ENCODE measurements at regions not wholly inside any gene's neighbourhood (a gene's known extent, or its start where the extent isn't known, plus 50 kb on each side); places are given as distances from the start of the nearest gene placed in this dataset.

DNA sequence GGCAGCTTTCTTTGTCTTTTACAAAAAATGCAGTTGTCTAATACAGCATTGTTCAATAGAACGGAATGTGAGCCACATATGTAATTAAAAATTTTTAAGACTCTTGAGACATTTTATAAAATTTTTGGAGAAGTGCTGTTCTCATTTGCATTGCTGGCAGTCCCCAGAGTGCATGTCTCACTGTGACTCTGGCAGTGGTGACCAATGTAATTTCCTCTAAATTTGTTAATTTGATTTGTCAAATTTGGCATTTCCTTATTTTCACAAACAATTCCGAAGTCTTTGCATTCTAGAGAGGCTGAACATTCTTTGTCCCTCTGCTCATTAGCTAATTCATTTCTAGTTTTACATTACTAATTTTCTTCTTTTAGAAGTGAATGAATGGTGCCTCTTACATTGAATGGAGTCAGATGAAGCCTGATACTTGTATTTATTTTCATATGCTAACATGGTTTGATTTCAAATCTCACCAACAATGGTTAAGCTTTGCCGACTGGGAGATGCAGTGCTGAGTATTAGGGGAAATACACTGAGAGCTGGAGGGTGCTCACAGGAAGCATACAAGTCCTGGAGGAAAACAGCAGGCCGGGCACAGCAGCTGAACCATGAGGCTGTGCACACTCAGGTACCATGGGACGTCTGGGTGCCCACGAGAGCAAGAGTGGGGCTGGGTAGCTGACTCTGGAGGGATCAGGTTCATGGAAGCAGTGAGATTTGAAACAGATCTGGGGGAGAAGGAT is 68.5 kb upstream of the ARMC2 start:
- DNase-seq (ENCODE audit: low read depth, low spot score): no peak

DNA sequence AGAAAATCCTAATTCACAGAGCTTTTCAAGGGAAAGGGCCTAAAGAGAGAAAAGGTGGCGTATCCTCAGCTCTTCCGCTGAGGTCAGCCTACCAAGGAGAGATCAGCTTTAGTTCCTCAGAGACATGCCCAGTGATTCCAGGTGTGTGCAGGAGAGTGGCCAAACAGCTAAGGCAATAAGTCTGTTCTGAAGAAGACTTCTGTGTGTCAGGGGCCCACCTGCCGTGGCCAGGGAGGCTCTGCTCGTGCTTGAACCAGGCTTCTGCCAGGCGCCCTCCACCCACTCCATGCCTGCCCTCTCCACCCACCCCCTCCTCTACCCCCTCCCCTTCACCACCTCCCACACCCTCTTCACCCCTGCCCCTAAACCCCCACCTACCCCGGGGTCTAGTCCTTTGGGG is 67.4 kb upstream of the ARMC2 start:
- no CpG with 5 or more reads among the region's 6 CpGs for WGBS (ENCODE audit: insufficient coverage, insufficient read length)
- H3K9me3 ChIP-seq (ENCODE audit: control insufficient read depth, insufficient read depth, low read length): no peaks in the 10 kb centered on the region
- H3K27ac ChIP-seq (ENCODE audit: low read length): no peak overlapping the region
- peaks cover 5% of the 10 kb centered on the region; the same call in 1 of the 2 replicates for H3K4me1 ChIP-seq (ENCODE audit: control insufficient read depth, insufficient read depth, low read length)
- no peak for DNase-seq (ENCODE audit: low read depth, low spot score)
- no peaks in the 10 kb centered on the region for H3K36me3 ChIP-seq (ENCODE audit: control insufficient read depth, insufficient read depth, low read length)
- no peaks in the 10 kb centered on the region; the same call in 1 of the 2 replicates for H3K27me3 ChIP-seq (ENCODE audit: control insufficient read depth, insufficient read depth, low read length)
- H3K4me3 ChIP-seq (ENCODE audit: low read length): no peak overlapping the region

More for the DNA sequence above, 68.5 kb upstream of the ARMC2 start:
- H3K36me3 ChIP-seq (ENCODE audit: control insufficient read depth, insufficient read depth, low read length): no peaks in the 10 kb centered on the region
- H3K27ac ChIP-seq (ENCODE audit: low read length): no peak overlapping the region
- no CpG with 5 or more reads among the region's 6 CpGs for WGBS (ENCODE audit: insufficient coverage, insufficient read length)
- peaks cover 5% of the 10 kb centered on the region; the same call in 1 of the 2 replicates for H3K4me1 ChIP-seq (ENCODE audit: control insufficient read depth, insufficient read depth, low read length)
- H3K27me3 ChIP-seq (ENCODE audit: control insufficient read depth, insufficient read depth, low read length): no peaks in the 10 kb centered on the region
- no peak overlapping the region for H3K4me3 ChIP-seq (ENCODE audit: low read length)
- H3K9me3 ChIP-seq (ENCODE audit: control insufficient read depth, insufficient read depth, low read length): no peaks in the 10 kb centered on the region

DNA sequence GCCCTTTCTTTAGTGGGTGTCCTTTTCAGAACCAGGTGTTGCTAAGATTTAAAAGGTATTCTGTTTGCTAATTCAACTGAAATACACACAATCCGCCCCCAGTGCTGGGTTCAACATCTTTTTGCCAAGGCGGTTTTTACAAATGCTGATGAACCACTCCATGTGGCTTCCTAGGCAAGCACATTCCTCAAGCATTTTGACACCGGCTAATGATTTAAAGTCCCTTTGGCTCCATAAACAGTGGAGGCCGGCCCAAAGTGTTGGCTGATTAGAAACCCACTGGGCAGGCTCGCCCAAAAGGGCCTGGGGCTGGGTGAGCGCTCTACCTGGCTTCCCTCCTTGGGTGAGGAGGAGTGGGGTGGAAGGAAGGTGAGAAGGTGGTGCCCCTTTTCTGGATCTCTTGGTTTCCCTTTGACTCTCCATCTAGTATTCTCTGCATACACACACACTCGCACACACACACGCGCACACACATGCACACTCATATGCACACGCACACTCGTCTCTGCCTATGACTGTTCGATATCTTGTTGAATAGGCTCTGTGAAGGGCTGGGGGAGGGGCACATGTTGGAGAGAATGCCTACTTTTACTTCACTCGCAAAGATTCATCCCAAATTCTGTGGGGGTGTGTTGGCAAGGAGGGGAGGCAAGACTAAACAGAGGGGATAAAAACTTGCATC is 66.7 kb upstream of the ARMC2 start:
- no CpG with 5 or more reads among the region's 13 CpGs for WGBS (ENCODE audit: insufficient coverage, insufficient read length)
- Histone ChIP-seq H3K4me3 (ENCODE audit: low read length) (peak overlapping the region; percentile 1; the same call in 1 of the 2 replicates), H3K27ac (ENCODE audit: low read length) (no peak overlapping the region)

DNA sequence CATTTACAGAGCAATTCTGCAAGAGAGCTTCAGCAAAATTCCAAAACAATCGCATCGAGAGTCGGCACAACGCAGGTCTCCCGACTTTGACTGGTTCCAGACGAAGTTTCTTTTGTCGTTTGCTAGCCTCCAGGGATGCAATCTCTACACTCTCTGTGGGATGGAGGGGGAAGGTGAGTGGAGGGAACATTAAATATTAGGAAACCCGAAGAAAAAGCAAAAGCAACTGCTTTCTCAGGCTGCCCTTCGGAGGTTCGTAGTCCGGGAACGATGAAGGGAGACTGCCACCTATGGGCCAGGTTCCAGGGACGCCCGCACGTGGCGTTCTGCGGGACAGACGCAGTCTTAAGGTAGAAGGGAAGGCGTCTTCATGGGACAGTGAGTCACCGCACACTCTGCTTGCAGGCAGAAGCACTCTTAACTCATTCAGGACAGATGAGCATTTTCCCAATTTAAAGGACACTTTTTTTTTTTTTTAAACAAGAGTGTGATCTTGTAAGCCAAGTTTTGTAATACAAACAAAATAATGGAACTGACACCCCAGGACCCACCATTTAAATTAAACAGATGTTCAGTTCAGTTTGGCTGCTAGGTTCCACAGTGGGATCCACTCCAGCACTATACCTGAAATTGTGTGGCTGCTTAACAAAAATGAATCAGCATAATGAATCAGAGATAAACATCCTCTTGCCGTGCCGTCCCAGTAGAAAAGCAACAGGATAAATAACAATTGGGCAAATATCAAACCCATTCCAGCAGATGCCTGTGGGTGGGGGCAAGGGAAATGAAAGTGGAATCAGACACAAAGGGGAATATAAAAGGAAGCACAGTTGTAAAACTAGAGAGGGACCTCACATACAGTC is 65.8 kb upstream of the ARMC2 start:
- no CpG with 5 or more reads among the region's 22 CpGs for WGBS (ENCODE audit: insufficient coverage, insufficient read length)
- H3K36me3 ChIP-seq (ENCODE audit: control insufficient read depth, insufficient read depth, low read length): no peaks in the 10 kb centered on the region
- H3K4me1 ChIP-seq (ENCODE audit: control insufficient read depth, insufficient read depth, low read length): peaks cover 5% of the 10 kb centered on the region
- H3K4me3 ChIP-seq (ENCODE audit: low read length): peak overlapping the region; percentile 29; the same call in 1 of the 2 replicates
- peak; percentile 39 for DNase-seq (ENCODE audit: low read depth, low spot score)
- H3K9me3 ChIP-seq (ENCODE audit: control insufficient read depth, insufficient read depth, low read length): no peaks in the 10 kb centered on the region
- H3K27ac ChIP-seq (ENCODE audit: low read length): no peak overlapping the region
- no peaks in the 10 kb centered on the region; the same call in 1 of the 2 replicates for H3K27me3 ChIP-seq (ENCODE audit: control insufficient read depth, insufficient read depth, low read length)

More for the DNA sequence above, 66.7 kb upstream of the ARMC2 start:
- no peaks in the 10 kb centered on the region for H3K9me3 ChIP-seq (ENCODE audit: control insufficient read depth, insufficient read depth, low read length)
- no peaks in the 10 kb centered on the region; the same call in 1 of the 2 replicates for H3K27me3 ChIP-seq (ENCODE audit: control insufficient read depth, insufficient read depth, low read length)
- DNase-seq (ENCODE audit: low read depth, low spot score): peak; percentile 57
- H3K36me3 ChIP-seq (ENCODE audit: control insufficient read depth, insufficient read depth, low read length): no peaks in the 10 kb centered on the region
- H3K4me1 ChIP-seq (ENCODE audit: control insufficient read depth, insufficient read depth, low read length): peaks cover 5% of the 10 kb centered on the region

DNA sequence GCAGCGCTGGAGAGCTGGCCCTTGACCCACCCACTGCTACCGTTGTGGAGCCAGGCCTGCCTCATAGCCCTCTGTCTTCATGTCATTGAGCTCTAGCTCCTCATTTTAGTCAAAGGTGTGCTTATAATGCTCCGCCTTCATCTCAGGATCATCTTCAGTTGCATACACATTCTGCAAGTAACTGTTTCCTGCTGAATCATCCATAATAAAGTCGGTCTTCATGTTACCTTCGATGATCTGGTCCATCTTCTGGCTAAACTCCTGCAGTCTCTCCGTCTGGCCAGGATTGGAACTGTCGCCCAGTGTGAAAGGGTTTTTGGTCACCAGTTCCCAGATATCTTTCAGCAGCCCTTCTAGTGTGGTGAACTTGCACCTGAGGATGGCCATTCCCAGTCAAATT is 62.6 kb upstream of the ARMC2 start:
- Histone ChIP-seq H3K9me3 (ENCODE audit: control insufficient read depth, insufficient read depth, low read length) (no peaks in the 10 kb centered on the region), H3K27me3 (ENCODE audit: control insufficient read depth, insufficient read depth, low read length) (no peaks in the 10 kb centered on the region; the same call in 1 of the 2 replicates), H3K27ac (ENCODE audit: low read length) (no peak overlapping the region), H3K36me3 (ENCODE audit: control insufficient read depth, insufficient read depth, low read length) (no peaks in the 10 kb centered on the region), H3K4me1 (ENCODE audit: control insufficient read depth, insufficient read depth, low read length) (peaks cover 2% of the 10 kb centered on the region), H3K4me3 (ENCODE audit: low read length) (no peak overlapping the region)
- WGBS (ENCODE audit: insufficient coverage, insufficient read length): no CpG with 5 or more reads among the region's 7 CpGs
- DNase-seq (ENCODE audit: low read depth, low spot score): no peak

DNA sequence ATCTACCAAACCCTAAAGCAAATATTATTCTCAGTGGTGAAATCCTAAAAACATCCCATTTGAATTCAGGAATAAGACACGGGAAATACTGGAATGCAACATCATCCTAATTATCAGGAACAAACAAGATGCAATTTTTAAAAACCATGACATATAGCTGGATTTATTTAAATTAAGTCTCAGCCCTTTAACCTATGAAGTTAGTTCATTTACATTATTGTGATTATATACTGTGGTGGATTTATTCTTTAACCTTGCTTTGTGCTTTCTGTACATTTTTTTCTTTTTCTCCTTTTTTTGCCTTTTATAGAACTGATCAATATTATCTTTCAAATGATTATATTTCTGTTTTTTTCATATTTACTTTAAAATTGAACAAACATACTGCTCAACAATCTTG is 59.8 kb upstream of the ARMC2 start:
- Histone ChIP-seq H3K36me3 (ENCODE audit: control insufficient read depth, insufficient read depth, low read length) (no peaks in the 10 kb centered on the region), H3K4me1 (ENCODE audit: control insufficient read depth, insufficient read depth, low read length) (no peaks in the 10 kb centered on the region; the same call in 1 of the 2 replicates), H3K27me3 (ENCODE audit: control insufficient read depth, insufficient read depth, low read length) (no peaks in the 10 kb centered on the region; the same call in 1 of the 2 replicates), H3K27ac (ENCODE audit: low read length) (no peak overlapping the region), H3K4me3 (ENCODE audit: low read length) (no peak overlapping the region), H3K9me3 (ENCODE audit: control insufficient read depth, insufficient read depth, low read length) (no peaks in the 10 kb centered on the region)
- no CpG with 5 or more reads among the region's 1 CpG for WGBS (ENCODE audit: insufficient coverage, insufficient read length)
- no peak for DNase-seq (ENCODE audit: low read depth, low spot score)

DNA sequence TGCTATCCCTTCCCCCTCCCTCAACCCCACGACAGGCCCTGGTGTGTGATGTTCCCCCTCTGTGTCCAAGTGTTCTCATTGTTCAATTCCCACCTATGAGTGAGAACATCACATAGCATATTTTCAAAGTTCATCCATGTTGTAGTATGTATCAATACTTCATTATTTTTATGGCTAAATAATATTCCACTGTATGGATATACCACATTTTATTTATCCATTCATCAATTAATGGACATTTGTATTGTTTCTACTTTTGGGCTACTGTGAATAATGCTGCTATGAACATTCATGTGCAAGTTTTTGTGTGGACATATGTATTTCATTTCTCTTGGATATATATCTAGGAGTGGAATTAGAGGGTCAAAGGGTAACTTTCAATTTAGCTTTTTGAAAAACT is 58.7 kb upstream of the ARMC2 start:
- Histone ChIP-seq H3K9me3 (ENCODE audit: control insufficient read depth, insufficient read depth, low read length) (no peaks in the 10 kb centered on the region), H3K27ac (ENCODE audit: low read length) (no peak overlapping the region), H3K4me1 (ENCODE audit: control insufficient read depth, insufficient read depth, low read length) (no peaks in the 10 kb centered on the region; the same call in 1 of the 2 replicates), H3K36me3 (ENCODE audit: control insufficient read depth, insufficient read depth, low read length) (no peaks in the 10 kb centered on the region), H3K4me3 (ENCODE audit: low read length) (no peak overlapping the region), H3K27me3 (ENCODE audit: control insufficient read depth, insufficient read depth, low read length) (no peaks in the 10 kb centered on the region; the same call in 1 of the 2 replicates)
- no peak for DNase-seq (ENCODE audit: low read depth, low spot score)
- WGBS (ENCODE audit: insufficient coverage, insufficient read length): no CpG with 5 or more reads among the region's 1 CpG

DNA sequence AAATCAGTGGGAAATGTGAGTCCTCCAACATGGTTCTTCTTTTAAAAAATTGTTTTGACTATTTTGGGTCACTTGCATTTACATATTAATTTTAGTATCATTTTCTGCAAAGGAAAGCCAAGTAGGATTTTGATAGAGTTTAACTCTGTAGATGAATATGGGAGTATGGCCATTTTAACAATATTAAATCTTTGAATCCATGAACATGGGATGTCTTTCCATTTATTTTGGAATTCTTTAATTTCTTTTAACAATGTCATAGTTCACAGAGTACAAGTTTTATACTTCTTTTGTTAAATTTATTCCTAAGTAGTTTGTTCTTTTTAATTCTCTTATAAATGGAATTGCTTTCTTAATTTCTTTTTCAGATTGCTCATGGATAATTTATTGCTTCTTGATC is 56.5 kb upstream of the ARMC2 start:
- Histone ChIP-seq H3K27me3 (ENCODE audit: control insufficient read depth, insufficient read depth, low read length) (no peaks in the 10 kb centered on the region), H3K27ac (ENCODE audit: low read length) (no peak overlapping the region), H3K9me3 (ENCODE audit: control insufficient read depth, insufficient read depth, low read length) (no peaks in the 10 kb centered on the region), H3K4me1 (ENCODE audit: control insufficient read depth, insufficient read depth, low read length) (no peaks in the 10 kb centered on the region), H3K4me3 (ENCODE audit: low read length) (no peak overlapping the region), H3K36me3 (ENCODE audit: control insufficient read depth, insufficient read depth, low read length) (no peaks in the 10 kb centered on the region)
- DNase-seq (ENCODE audit: low read depth, low spot score): no peak

DNA sequence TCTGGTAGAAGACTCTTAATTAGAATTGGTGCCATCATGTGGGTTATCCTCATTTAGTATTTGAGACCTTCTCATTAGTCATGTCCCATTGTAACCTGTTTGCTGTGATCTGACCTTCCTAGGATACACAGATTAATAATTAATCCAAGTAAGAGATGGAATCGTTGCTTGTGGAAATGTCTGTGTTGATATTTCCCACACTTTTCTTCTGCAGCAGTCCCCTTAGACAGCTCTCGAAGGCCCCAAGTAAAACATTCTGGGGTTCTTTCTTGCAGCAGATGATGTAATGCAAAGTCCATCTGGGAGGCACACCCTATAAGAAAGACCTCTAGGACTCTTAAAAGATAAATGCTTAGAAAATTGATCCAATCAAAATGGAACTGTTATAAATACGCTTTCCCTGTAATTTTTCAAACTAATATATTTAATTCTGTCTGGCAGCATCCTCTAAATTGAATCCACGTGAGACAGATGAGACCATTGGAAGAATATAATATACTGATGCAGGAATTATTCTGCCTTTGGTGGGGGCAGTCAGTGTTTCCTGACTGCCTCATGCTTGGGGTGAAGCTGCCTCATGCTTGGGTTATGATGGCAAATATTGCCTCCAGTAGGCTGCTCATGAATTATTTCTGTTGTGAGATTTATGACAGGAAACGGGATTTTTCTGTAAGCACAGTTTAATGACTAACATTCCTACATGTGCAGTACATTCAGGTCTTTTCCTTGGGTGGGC is 54.5 kb upstream of the ARMC2 start:
- DNase-seq (ENCODE audit: low read depth, low spot score): no peak
- Histone ChIP-seq H3K27ac (ENCODE audit: low read length) (no peak overlapping the region), H3K4me3 (ENCODE audit: low read length) (no peak overlapping the region), H3K36me3 (ENCODE audit: control insufficient read depth, insufficient read depth, low read length) (no peaks in the 10 kb centered on the region), H3K27me3 (ENCODE audit: control insufficient read depth, insufficient read depth, low read length) (no peaks in the 10 kb centered on the region), H3K9me3 (ENCODE audit: control insufficient read depth, insufficient read depth, low read length) (no peaks in the 10 kb centered on the region), H3K4me1 (ENCODE audit: control insufficient read depth, insufficient read depth, low read length) (no peaks in the 10 kb centered on the region; the same call in 1 of the 2 replicates)
- no CpG with 5 or more reads among the region's 5 CpGs for WGBS (ENCODE audit: insufficient coverage, insufficient read length)
